MCF 10A (cell line): ENCODE measurements at regions not wholly inside any gene's neighbourhood (a gene's known extent, or its start where the extent isn't known, plus 50 kb on each side); places are given as distances from the start of the nearest gene placed in this dataset.

Source experiments
- BruUV-seq: library from RNA; stranded (reverse); fragments of 400-500 nt; replicated peaks from 2 replicates; lab custom pipeline; 2021; lab: Mats Ljungman, UMichigan
- CTCF ChIA-PET: fragments of 300-600 bp; sonication (Branson Sonifier 250); formaldehyde crosslinking; extraction: SDS; loops from one replicate; lab custom pipeline; 2021; ENCODE audit warnings: antibody characterized with exemption, inconsistent platforms; lab: Yijun Ruan, JAX
- POLR2A ChIA-PET: fragments of 300-600, 350-650 bp; sonication (Branson Sonifier 250); formaldehyde crosslinking; extraction: SDS; loops from one replicate; lab custom pipeline; 2020; ENCODE audit warnings: antibody characterized with exemption, inconsistent platforms; lab: Yijun Ruan, JAX
- DNase-seq: peaks from one replicate; pipeline ENCODE4 v3.0.0-alpha.2; 2018; ENCODE audit not compliant: unreplicated experiment
- H3K27ac Mint-ChIP-seq: one replicate; pipeline ENCODE4 v1.8.0; 2022; ENCODE audit warnings: mild to moderate bottlenecking, low read depth, mixed read lengths; ENCODE audit not compliant: unreplicated experiment
- H3K27me3 Mint-ChIP-seq: one replicate; pipeline ENCODE4 v1.8.0; 2022; ENCODE audit warnings: mixed read lengths; ENCODE audit not compliant: insufficient read depth, unreplicated experiment
- H3K36me3 Mint-ChIP-seq: one replicate; pipeline ENCODE4 v1.8.0; 2022; ENCODE audit warnings: mild to moderate bottlenecking, moderate library complexity, mixed read lengths; ENCODE audit not compliant: insufficient read depth, unreplicated experiment
- H3K4me1 Mint-ChIP-seq: one replicate; pipeline ENCODE4 v1.8.0; 2022; ENCODE audit warnings: mixed read lengths; ENCODE audit not compliant: insufficient read depth, unreplicated experiment
- H3K4me3 Mint-ChIP-seq: one replicate; pipeline ENCODE4 v1.8.0; 2022; ENCODE audit warnings: mild to moderate bottlenecking, moderate library complexity, mixed read lengths; ENCODE audit not compliant: unreplicated experiment
- H3K9me3 Mint-ChIP-seq: one replicate; pipeline ENCODE4 v1.8.0; 2022; ENCODE audit warnings: mixed read lengths; ENCODE audit not compliant: unreplicated experiment
- intact Hi-C: fragments of 100-400 bp; cut with micrococcal nuclease; formaldehyde crosslinking; loops from 2 replicates; pipeline ENCODE4 v1.14.1; 2022
- TF ChIP-seq, protein P1 (sequence below): fragments of 200-600 bp; IDR thresholded peaks from one replicate; pipeline ENCODE4 v1.8.0; 2022; ENCODE audit warnings: antibody characterized with exemption, mild to moderate bottlenecking; ENCODE audit not compliant: unreplicated experiment

- Mint-ChIP-seq H3K9me3 (peaks cover 8% of the 10 kb centered on the region), H3K27me3 (no peaks in the 10 kb centered on the region), H3K4me1 (no peaks in the 10 kb centered on the region), H3K27ac (no peak overlapping the region), H3K4me3 (no peak overlapping the region), H3K36me3 (no peaks in the 10 kb centered on the region)
- intact Hi-C loops: no loop called here
- DNase-seq: no peak
- ChIA-PET POLR2A (no interaction called here), CTCF (interaction anchor here (1.0 kb wide), 1 partner anchor 102 kb away, joined by 3 read pairs; no protein-coding TSS in a partner anchor)
- TF ChIP-seq, protein P1, sequence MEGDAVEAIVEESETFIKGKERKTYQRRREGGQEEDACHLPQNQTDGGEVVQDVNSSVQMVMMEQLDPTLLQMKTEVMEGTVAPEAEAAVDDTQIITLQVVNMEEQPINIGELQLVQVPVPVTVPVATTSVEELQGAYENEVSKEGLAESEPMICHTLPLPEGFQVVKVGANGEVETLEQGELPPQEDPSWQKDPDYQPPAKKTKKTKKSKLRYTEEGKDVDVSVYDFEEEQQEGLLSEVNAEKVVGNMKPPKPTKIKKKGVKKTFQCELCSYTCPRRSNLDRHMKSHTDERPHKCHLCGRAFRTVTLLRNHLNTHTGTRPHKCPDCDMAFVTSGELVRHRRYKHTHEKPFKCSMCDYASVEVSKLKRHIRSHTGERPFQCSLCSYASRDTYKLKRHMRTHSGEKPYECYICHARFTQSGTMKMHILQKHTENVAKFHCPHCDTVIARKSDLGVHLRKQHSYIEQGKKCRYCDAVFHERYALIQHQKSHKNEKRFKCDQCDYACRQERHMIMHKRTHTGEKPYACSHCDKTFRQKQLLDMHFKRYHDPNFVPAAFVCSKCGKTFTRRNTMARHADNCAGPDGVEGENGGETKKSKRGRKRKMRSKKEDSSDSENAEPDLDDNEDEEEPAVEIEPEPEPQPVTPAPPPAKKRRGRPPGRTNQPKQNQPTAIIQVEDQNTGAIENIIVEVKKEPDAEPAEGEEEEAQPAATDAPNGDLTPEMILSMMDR: no peak
- BruUV-seq: no TSS peak
Measured at GRCh38 chr10:131685007-131685406, 215.8 kb upstream of the PPP2R2D start.

DNA sequence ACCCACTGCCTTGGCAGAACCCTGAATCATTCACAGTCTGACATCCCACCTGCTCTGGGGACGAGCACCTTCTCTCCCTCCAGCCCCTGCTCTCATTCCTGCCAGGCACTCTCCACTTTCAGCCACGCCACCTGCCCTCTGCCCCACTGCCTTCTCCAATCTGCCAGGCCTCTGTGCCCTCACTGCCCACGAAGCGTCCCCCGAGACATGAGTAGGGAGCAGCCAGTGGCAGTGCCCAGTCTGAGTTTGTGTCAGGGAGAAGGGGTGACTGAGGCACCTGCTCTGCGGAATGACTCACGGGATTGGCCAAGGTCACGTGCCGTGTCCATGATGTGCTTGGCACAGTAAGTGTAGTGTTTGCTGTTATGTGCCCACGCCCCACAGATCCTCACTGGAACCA lies 215.2 kb upstream of the PPP2R2D start:
- POLR2A ChIA-PET: no interaction called here
- intact Hi-C loops: no loop called here
- Mint-ChIP-seq H3K27ac (no peak overlapping the region), H3K9me3 (peaks cover 14% of the 10 kb centered on the region), H3K36me3 (no peaks in the 10 kb centered on the region), H3K4me1 (no peaks in the 10 kb centered on the region), H3K27me3 (no peaks in the 10 kb centered on the region), H3K4me3 (no peak overlapping the region)
- TF ChIP-seq, protein P1: no peak
- DNase-seq: peak; percentile 5
- CTCF ChIA-PET: no interaction called here
- no TSS peak for BruUV-seq

DNA sequence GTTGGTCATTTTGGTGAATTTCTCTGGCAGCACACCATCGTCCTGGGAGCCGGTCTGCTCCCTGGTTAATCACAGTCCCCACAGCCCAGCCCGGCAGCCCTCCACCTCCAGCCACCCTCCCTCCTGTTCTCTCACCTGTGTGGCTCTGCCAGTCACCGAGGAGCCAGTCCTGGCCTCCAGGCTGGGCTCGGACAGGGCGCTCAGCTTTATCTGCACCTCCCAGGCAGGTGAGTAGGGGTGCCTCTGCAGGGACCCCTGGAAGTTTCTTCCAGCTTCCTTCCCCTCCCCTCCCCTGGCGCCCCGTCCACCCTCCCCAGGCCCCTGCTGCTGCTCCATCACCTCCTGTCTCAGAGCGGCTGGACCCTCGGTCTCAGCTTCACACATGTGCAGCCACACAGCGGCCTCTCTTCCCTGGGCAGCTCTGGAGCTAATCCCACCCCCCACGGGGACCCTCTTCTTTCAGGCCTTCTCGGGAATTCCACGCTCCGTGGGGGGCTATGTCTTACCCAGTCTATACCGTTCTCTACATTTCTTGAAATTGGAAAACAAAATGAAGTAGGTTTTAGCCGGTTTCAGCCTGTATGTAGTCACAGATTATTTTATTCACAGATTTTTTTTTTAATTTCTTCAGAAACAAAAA lies 213.9 kb upstream of the PPP2R2D start:
- DNase-seq: no peak
- no peaks in the 10 kb centered on the region for H3K4me1 Mint-ChIP-seq
- intact Hi-C loops: no loop called here
- no peak overlapping the region for H3K27ac Mint-ChIP-seq
- no peaks in the 10 kb centered on the region for H3K27me3 Mint-ChIP-seq
- peaks cover 16% of the 10 kb centered on the region for H3K9me3 Mint-ChIP-seq
- H3K36me3 Mint-ChIP-seq: no peaks in the 10 kb centered on the region
- POLR2A ChIA-PET: no interaction called here
- TF ChIP-seq, protein P1: no peak
- H3K4me3 Mint-ChIP-seq: no peak overlapping the region
- CTCF ChIA-PET: no interaction called here
- no TSS peak for BruUV-seq

- no peak for DNase-seq
- H3K4me3 Mint-ChIP-seq: no peak overlapping the region
- intact Hi-C loops: no loop called here
- H3K36me3 Mint-ChIP-seq: no peaks in the 10 kb centered on the region
- no TSS peak for BruUV-seq
- peaks cover 16% of the 10 kb centered on the region for H3K9me3 Mint-ChIP-seq
- no peaks in the 10 kb centered on the region for H3K4me1 Mint-ChIP-seq
- no peak overlapping the region for H3K27ac Mint-ChIP-seq
- TF ChIP-seq, protein P1: no peak
- CTCF ChIA-PET: no interaction called here
- POLR2A ChIA-PET: no interaction called here
- no peaks in the 10 kb centered on the region for H3K27me3 Mint-ChIP-seq
Measured at GRCh38 chr10:131688304-131688703, 212.5 kb upstream of the PPP2R2D start.
